ENCODE measurements at regions not wholly inside any gene's neighbourhood (a gene's known extent, or its start where the extent isn't known, plus 50 kb on each side); places are given as distances from the start of the nearest gene placed in this dataset.

DNA sequence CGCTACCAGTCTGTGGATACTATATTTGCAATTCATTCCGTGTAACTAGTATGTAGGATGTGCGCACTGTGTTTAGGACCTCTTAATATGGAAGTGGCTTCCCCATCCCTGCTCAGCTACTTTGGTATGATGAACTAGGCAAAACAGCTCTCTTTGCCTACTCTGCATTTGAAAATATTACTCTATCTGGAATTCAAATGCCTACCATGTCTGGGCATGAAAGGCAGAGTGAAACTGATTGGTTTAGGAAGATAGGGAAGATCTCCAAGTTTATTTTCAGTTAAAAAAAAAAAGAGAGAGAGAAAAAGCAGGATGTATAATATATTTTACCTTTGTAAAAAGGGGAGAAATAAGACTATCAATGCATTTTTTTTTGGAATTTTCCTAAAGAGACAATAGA lies 74.1 kb upstream of the ELL2 start:
- intact Hi-C loops (cut with micrococcal nuclease), result no loop called here
- Histone ChIP-seq H3K36me3 (ENCODE audit: control insufficient read depth in 1 of 2, insufficient read depth in 2 of 2, low read length in 2 of 2) (no peaks in the 10 kb centered on the region), H3K9me2 (ENCODE audit: insufficient read depth) (no peaks in the 10 kb centered on the region), H4K20me1 (ENCODE audit: insufficient read depth) (no peaks in the 10 kb centered on the region), H2AFZ (ENCODE audit: low read depth, low read length, poor library complexity, severe bottlenecking) (peak overlapping the region; percentile 32), H3K4me2 (ENCODE audit: low read length) (no peak overlapping the region), H3K9me3 (ENCODE audit: control insufficient read depth in 1 of 2, insufficient read depth in 1 of 2, low read depth in 1 of 2, low read length in 2 of 2) (no peaks in the 10 kb centered on the region), H3K4me3 (replicated peaks in 1 of 2; ENCODE audit: low read depth in 1 of 2, low read length in 2 of 2) (no peak overlapping the region), H3K79me2 (ENCODE audit: insufficient read depth, low read length) (no peaks in the 10 kb centered on the region), H3K9ac (ENCODE audit: low read length) (no peak overlapping the region), H3K27ac (ENCODE audit: low read depth, low read length) (no peak overlapping the region), H3K27me3 (ENCODE audit: insufficient read depth, low read length) (no peaks in the 10 kb centered on the region), H3K4me1 (ENCODE audit: control insufficient read depth in 1 of 2, insufficient read depth in 2 of 2, low read length in 2 of 2) (no peaks in the 10 kb centered on the region)
- TF ChIP-seq EGR1 (IDR thresholded peaks at IDR 0.05; ENCODE audit: low read depth) (no peak), ZFX (IDR thresholded peaks at IDR 0.05) (no peak)
- RAD21 ChIA-PET (ENCODE audit: low non-redundant PET in 1 of 2, low total read pairs in 2 of 2, uncharacterized antibody in 2 of 2, unreplicated experiment in 2 of 2), result no interaction called here
- DNase-seq (ENCODE audit: low read depth, low spot score) (no peak), ATAC-seq (no peak)
- no TSS peak for BruUV-seq (replicated peaks)
- POLR2A ChIA-PET, result no interaction called here
- CTCF ChIA-PET, result interaction anchor here (0.6 kb wide), 1 partner anchor 472 kb away, joined by 3 read pairs; no protein-coding TSS in a partner anchor

DNA sequence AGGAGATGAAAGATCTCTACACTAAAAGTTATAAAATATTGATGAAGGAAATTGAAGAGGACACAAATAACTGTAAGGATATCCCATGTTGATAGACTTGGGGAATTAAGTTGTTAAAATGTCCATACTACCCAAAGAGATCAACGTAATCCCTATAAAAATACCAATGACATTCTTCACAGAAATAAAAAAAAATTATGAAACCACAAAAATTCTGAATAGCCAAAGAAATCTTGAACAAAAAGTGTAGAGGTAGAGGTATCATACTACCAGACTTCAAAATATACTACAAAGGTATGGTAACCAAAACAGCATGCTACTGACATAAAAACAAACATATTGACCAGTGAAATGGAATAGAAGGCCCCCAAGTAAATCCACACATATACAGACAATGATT lies 71.5 kb upstream of the ELL2 start:
- Histone ChIP-seq H3K9me2 (ENCODE audit: insufficient read depth) (no peaks in the 10 kb centered on the region), H4K20me1 (ENCODE audit: insufficient read depth) (no peaks in the 10 kb centered on the region), H2AFZ (ENCODE audit: low read depth, low read length, poor library complexity, severe bottlenecking) (no peak overlapping the region), H3K4me2 (ENCODE audit: low read length) (no peak overlapping the region), H3K36me3 (ENCODE audit: control insufficient read depth in 1 of 2, insufficient read depth in 2 of 2, low read length in 2 of 2) (no peaks in the 10 kb centered on the region), H3K79me2 (ENCODE audit: insufficient read depth, low read length) (no peaks in the 10 kb centered on the region), H3K9ac (ENCODE audit: low read length) (no peak overlapping the region), H3K4me1 (ENCODE audit: control insufficient read depth in 1 of 2, insufficient read depth in 2 of 2, low read length in 2 of 2) (no peaks in the 10 kb centered on the region), H3K9me3 (ENCODE audit: control insufficient read depth in 1 of 2, insufficient read depth in 1 of 2, low read depth in 1 of 2, low read length in 2 of 2) (no peaks in the 10 kb centered on the region), H3K27ac (ENCODE audit: low read depth, low read length) (no peak overlapping the region), H3K4me3 (replicated peaks in 1 of 2; ENCODE audit: low read depth in 1 of 2, low read length in 2 of 2) (no peak overlapping the region), H3K27me3 (ENCODE audit: insufficient read depth, low read length) (no peaks in the 10 kb centered on the region)
- TF ChIP-seq POLR2A (IDR thresholded peaks at IDR 0.05; ENCODE audit: borderline replicate concordance, extremely low read depth, insufficient read depth, insufficient read length) (no peak), ZFX (IDR thresholded peaks at IDR 0.05) (no peak), POLR2AphosphoS5 (IDR thresholded peaks at IDR 0.05; ENCODE audit: low read depth, low read length) (no peak), ZNF274 (IDR thresholded peaks at IDR 0.05; ENCODE audit: low read depth, low read length) (no peak), CBX3 (IDR thresholded peaks at IDR 0.05; ENCODE audit: low read depth) (no peak), SP1 (IDR thresholded peaks at IDR 0.05; ENCODE audit: low read depth) (no peak)
- TF ChIP-seq, protein P1, sequence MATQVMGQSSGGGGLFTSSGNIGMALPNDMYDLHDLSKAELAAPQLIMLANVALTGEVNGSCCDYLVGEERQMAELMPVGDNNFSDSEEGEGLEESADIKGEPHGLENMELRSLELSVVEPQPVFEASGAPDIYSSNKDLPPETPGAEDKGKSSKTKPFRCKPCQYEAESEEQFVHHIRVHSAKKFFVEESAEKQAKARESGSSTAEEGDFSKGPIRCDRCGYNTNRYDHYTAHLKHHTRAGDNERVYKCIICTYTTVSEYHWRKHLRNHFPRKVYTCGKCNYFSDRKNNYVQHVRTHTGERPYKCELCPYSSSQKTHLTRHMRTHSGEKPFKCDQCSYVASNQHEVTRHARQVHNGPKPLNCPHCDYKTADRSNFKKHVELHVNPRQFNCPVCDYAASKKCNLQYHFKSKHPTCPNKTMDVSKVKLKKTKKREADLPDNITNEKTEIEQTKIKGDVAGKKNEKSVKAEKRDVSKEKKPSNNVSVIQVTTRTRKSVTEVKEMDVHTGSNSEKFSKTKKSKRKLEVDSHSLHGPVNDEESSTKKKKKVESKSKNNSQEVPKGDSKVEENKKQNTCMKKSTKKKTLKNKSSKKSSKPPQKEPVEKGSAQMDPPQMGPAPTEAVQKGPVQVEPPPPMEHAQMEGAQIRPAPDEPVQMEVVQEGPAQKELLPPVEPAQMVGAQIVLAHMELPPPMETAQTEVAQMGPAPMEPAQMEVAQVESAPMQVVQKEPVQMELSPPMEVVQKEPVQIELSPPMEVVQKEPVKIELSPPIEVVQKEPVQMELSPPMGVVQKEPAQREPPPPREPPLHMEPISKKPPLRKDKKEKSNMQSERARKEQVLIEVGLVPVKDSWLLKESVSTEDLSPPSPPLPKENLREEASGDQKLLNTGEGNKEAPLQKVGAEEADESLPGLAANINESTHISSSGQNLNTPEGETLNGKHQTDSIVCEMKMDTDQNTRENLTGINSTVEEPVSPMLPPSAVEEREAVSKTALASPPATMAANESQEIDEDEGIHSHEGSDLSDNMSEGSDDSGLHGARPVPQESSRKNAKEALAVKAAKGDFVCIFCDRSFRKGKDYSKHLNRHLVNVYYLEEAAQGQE (IDR thresholded peaks at IDR 0.05; ENCODE audit: low read depth), result no peak
- TF ChIP-seq, protein P2, sequence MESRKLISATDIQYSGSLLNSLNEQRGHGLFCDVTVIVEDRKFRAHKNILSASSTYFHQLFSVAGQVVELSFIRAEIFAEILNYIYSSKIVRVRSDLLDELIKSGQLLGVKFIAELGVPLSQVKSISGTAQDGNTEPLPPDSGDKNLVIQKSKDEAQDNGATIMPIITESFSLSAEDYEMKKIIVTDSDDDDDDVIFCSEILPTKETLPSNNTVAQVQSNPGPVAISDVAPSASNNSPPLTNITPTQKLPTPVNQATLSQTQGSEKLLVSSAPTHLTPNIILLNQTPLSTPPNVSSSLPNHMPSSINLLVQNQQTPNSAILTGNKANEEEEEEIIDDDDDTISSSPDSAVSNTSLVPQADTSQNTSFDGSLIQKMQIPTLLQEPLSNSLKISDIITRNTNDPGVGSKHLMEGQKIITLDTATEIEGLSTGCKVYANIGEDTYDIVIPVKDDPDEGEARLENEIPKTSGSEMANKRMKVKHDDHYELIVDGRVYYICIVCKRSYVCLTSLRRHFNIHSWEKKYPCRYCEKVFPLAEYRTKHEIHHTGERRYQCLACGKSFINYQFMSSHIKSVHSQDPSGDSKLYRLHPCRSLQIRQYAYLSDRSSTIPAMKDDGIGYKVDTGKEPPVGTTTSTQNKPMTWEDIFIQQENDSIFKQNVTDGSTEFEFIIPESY (IDR thresholded peaks at IDR 0.05; ENCODE audit: extremely low read depth, insufficient replicate concordance, low read length), result no peak
- ChIA-PET RAD21 (ENCODE audit: low non-redundant PET in 1 of 2, low total read pairs in 2 of 2, uncharacterized antibody in 2 of 2, unreplicated experiment in 2 of 2) (no interaction called here), CTCF (no interaction called here), POLR2A (no interaction called here)
- DNase-seq (ENCODE audit: low read depth, low spot score), result no peak
- no TSS peak for BruUV-seq (replicated peaks)
- intact Hi-C loops (cut with micrococcal nuclease), result no loop called here
- no peak for ATAC-seq

Data from HCT116 (cell line).